D341Med (cell line): ENCODE measurements at regions not wholly inside any gene's neighbourhood (a gene's known extent, or its start where the extent isn't known, plus 50 kb on each side); places are given as distances from the start of the nearest gene placed in this dataset.

ENCODE experiments used
- DNase-seq: peaks from one replicate; pipeline ENCODE4 v3.0.0; 2012; ENCODE audit warnings: low spot score

- DNase-seq, result no peak
These were observed 64.2 kb downstream of the RBM43 start for GRCh38 chr2:151197184-151198108.

GRCh38 chr2:151193576-151193975 is 68.1 kb downstream of the RBM43 start:
- DNase-seq, result no peak

GRCh38 chr2:151192681-151193080 is 69.0 kb downstream of the RBM43 start:
- DNase-seq, result no peak

- no peak for DNase-seq
These were observed 70.7 kb downstream of the RBM43 start for GRCh38 chr2:151191001-151191400.

- DNase-seq, result no peak
These were observed 72.5 kb downstream of the RBM43 start for GRCh38 chr2:151189125-151189524.

GRCh38 chr2:151186011-151186410 is 75.7 kb downstream of the RBM43 start:
- DNase-seq, result no peak

GRCh38 chr2:151182899-151183809 is 78.5 kb downstream of the RBM43 start:
- no peak for DNase-seq

GRCh38 chr2:151182396-151182795 is 79.3 kb downstream of the RBM43 start:
- DNase-seq, result no peak

- DNase-seq, result no peak
These were observed 80.1 kb downstream of the RBM43 start for GRCh38 chr2:151181524-151181923.

GRCh38 chr2:151180123-151180522 is 81.5 kb downstream of the RBM43 start:
- no peak for DNase-seq

- DNase-seq, result no peak
These were observed 83.5 kb downstream of the RBM43 start for GRCh38 chr2:151178207-151178606.

GRCh38 chr2:151177756-151178155 is 83.9 kb downstream of the RBM43 start:
- no peak for DNase-seq

GRCh38 chr2:151176661-151177060 is 85.0 kb downstream of the RBM43 start:
- DNase-seq, result no peak

- no peak for DNase-seq
These were observed 85.8 kb downstream of the RBM43 start for GRCh38 chr2:151175864-151176263.

GRCh38 chr2:151174127-151174526 is 87.5 kb downstream of the RBM43 start:
- DNase-seq, result no peak

GRCh38 chr2:151171186-151171585 is 90.5 kb downstream of the RBM43 start:
- no peak for DNase-seq

GRCh38 chr2:151166410-151166809 is 95.3 kb downstream of the RBM43 start:
- DNase-seq, result no peak

- no peak for DNase-seq
These were observed 96.5 kb downstream of the RBM43 start for GRCh38 chr2:151165105-151165684.

GRCh38 chr2:151161821-151162551 is 99.7 kb downstream of the RBM43 start:
- no peak for DNase-seq

- no peak for DNase-seq
These were observed 102.5 kb downstream of the RBM43 start for GRCh38 chr2:151159109-151159662.

GRCh38 chr2:151157000-151157735 is 104.5 kb downstream of the RBM43 start:
- DNase-seq, result no peak
